ENCODE measurements at regions not wholly inside any gene's neighbourhood (a gene's known extent, or its start where the extent isn't known, plus 50 kb on each side); places are given as distances from the start of the nearest gene placed in this dataset.

GRCh38 chr18:75868031-75868430 lies 440.5 kb upstream of the SMIM21 start:
- TF ChIP-seq, protein P1, sequence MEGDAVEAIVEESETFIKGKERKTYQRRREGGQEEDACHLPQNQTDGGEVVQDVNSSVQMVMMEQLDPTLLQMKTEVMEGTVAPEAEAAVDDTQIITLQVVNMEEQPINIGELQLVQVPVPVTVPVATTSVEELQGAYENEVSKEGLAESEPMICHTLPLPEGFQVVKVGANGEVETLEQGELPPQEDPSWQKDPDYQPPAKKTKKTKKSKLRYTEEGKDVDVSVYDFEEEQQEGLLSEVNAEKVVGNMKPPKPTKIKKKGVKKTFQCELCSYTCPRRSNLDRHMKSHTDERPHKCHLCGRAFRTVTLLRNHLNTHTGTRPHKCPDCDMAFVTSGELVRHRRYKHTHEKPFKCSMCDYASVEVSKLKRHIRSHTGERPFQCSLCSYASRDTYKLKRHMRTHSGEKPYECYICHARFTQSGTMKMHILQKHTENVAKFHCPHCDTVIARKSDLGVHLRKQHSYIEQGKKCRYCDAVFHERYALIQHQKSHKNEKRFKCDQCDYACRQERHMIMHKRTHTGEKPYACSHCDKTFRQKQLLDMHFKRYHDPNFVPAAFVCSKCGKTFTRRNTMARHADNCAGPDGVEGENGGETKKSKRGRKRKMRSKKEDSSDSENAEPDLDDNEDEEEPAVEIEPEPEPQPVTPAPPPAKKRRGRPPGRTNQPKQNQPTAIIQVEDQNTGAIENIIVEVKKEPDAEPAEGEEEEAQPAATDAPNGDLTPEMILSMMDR (IDR thresholded peaks at IDR 0.05 in 4 of 5, conservative IDR thresholded peaks at IDR 0.05 in 1 of 5): no peak
- no peak for TF ChIP-seq POLR2A (IDR thresholded peaks at IDR 0.05)
